Neuron (in vitro differentiated cells): ENCODE measurements at regions not wholly inside any gene's neighbourhood (a gene's known extent, or its start where the extent isn't known, plus 50 kb on each side); places are given as distances from the start of the nearest gene placed in this dataset.

Source experiments
- H2AFZ ChIP-seq: one replicate; pipeline ENCODE4 v1.6.1; 2013; ENCODE audit warnings: low read depth, mild to moderate bottlenecking, inconsistent platforms, low read length, moderate library complexity
- H3K27me3 ChIP-seq: one replicate; pipeline ENCODE4 v1.6.1; 2013; ENCODE audit warnings: low read length; ENCODE audit not compliant: insufficient read depth
- H3K36me3 ChIP-seq: one replicate; pipeline ENCODE4 v1.6.1; 2013; ENCODE audit warnings: low read length; ENCODE audit not compliant: insufficient read depth
- H3K4me1 ChIP-seq: one replicate; pipeline ENCODE4 v1.6.1; 2013; ENCODE audit warnings: low read length; ENCODE audit not compliant: insufficient read depth
- H3K4me3 ChIP-seq: 2 replicates; pipeline ENCODE4 v1.5.1; 2013; ENCODE audit warnings: mild to moderate bottlenecking, low read length, moderate library complexity
- H3K9me3 ChIP-seq: one replicate; pipeline ENCODE4 v1.6.1; 2013; ENCODE audit warnings: low read length

DNA sequence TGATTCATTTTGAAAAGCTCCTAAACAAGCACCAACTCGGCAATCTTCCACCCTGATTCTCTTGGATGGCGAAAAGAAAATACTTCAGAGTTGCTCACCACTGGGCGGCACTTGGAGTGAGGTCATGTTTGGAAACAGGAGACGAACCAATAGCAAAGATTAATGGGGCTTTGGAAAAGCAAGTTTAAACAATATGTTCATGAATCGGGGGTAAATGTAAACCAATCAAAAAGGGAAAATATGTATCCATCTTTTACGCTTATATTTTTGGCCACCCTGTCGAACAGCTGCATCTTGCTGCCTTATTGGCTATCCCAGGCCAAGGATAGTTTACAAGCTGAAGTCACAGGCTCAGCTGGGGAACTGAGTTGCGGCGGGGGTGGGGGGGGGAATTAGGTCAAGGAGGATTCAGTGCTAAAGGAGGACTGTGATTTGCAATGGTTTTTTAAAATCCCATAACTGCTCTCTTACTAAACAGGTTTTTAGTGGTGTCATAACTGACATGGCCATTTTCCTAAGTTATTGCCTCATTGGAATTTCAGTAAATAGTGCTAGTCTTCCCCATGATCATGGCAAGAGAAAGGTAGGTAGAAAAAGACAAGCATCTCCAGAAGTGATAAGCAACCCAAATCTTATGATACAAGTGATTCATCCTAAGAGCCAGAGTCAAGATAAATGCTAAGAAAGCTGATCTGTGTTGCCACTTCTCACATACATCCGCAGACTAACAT is 210.6 kb downstream of the PHLDA1 start:
- Histone ChIP-seq H3K9me3 (no peaks in the 10 kb centered on the region), H3K27me3 (no peaks in the 10 kb centered on the region), H3K4me3 (no peak overlapping the region), H3K4me1 (peaks cover 17% of the 10 kb centered on the region), H2AFZ (no peak overlapping the region), H3K36me3 (no peaks in the 10 kb centered on the region)

DNA sequence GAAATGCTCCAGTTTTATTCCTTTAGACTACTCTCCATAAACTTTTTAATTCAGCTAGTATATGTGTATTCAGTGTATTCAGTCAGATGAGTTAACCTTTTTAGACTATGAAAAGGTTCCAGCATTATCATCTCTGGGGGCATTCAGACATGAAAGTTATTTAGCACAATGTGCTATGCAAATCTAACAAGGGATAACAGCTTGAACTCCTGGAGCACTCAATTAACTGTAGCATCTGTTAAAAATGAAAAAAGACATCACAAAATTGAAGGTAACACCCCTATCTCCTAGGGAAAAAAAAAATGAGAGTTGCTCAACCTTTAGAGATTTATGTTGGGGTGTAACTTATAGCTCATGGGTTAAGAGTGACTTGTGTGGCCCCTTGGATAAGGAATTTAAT is 211.5 kb downstream of the PHLDA1 start:
- Histone ChIP-seq H3K4me3 (no peak overlapping the region), H3K36me3 (no peaks in the 10 kb centered on the region), H3K4me1 (peaks cover 26% of the 10 kb centered on the region)

DNA sequence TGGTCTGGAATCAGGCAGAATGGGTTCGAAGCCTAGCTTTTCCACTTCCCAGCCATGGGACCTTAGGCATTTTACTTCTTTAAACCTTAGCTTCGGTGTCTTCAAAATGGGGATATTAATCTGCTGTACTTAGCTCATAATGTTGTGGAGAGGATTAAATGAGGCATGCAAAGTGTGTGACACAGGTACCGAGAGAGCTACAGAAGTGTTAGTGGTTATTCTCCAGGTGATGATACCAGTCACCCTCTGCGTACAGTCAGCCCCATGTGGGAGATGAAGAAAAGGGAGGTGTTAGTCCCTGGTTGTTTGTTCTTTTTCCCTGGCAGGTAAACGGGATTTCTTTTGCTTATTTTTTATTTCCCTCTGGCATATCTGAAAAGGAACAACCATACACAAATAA is 212.1 kb downstream of the PHLDA1 start:
- H2AFZ ChIP-seq, result no peak overlapping the region
- no peaks in the 10 kb centered on the region for H3K36me3 ChIP-seq
- no peak overlapping the region for H3K4me3 ChIP-seq
- H3K27me3 ChIP-seq, result no peaks in the 10 kb centered on the region
- peaks cover 32% of the 10 kb centered on the region for H3K4me1 ChIP-seq
- H3K9me3 ChIP-seq, result no peaks in the 10 kb centered on the region

More for the DNA sequence above, 211.5 kb downstream of the PHLDA1 start:
- H3K27me3 ChIP-seq, result no peaks in the 10 kb centered on the region
- no peak overlapping the region for H2AFZ ChIP-seq
- no peaks in the 10 kb centered on the region for H3K9me3 ChIP-seq

DNA sequence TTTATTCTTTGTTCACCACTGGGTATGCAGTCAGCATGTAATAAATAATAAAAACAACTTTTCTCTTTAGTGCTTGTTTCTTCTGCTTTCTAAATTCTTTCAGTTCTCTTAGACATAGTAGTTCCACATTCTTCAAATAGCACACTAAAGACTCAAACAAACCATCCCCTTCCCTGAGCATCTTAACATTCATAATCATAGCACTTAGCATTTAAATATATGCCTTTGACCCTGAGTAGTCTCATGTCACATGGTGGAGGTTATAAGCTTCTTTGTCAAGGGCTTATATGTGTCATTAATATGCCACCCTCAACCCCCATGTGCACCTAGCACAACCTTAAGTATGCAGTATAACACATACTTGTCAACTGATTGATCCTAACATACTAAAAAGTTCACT is 212.7 kb downstream of the PHLDA1 start:
- H3K4me3 ChIP-seq, result no peak overlapping the region
- H3K36me3 ChIP-seq, result no peaks in the 10 kb centered on the region
- no peaks in the 10 kb centered on the region for H3K27me3 ChIP-seq
- no peaks in the 10 kb centered on the region for H3K9me3 ChIP-seq
- H3K4me1 ChIP-seq, result peaks cover 37% of the 10 kb centered on the region
- no peak overlapping the region for H2AFZ ChIP-seq

DNA sequence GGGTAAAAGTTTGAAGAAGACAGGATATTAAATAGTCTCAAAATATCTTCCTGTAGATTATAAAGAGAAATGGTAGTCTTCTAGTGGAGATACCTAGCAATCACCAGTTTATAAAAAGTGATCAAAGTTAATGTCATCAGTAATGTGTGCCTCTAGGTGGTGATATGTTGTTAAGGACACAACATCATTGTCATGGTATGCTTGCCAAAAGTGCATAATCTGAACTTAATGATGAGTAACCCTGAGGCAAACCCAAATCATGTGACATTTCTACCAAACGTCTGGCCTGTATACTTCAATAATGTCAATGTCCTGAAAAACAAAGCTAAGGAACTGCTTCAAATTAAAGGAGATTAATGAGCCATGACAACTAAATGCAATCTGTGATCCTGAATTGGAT is 214.7 kb downstream of the PHLDA1 start:
- H3K4me3 ChIP-seq, result no peak overlapping the region
- H3K27me3 ChIP-seq, result no peaks in the 10 kb centered on the region
- H3K4me1 ChIP-seq, result peaks cover 51% of the 10 kb centered on the region
- H2AFZ ChIP-seq, result no peak overlapping the region
- H3K36me3 ChIP-seq, result no peaks in the 10 kb centered on the region
- no peaks in the 10 kb centered on the region for H3K9me3 ChIP-seq

DNA sequence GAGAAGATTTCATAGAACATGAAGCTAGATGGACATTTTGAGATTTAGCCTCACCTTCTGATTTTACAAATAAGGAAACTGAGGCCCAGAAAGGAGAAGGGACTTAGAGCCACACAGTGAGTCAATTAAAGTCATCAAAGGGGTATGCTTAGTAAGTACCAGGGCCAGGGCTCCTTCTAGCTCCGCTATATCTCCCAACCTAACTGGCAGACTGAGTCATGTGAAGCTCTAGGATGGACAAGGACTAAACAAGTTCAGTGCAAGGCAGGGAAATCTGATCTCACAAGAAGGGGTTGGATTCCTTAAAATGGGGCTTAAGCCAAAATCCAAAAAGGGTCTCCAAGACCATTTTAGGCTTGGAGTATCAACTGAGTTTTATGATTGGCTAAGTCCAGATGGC is 215.8 kb downstream of the PHLDA1 start:
- peaks cover 56% of the 10 kb centered on the region for H3K4me1 ChIP-seq
- no peak overlapping the region for H3K4me3 ChIP-seq
- H3K36me3 ChIP-seq, result no peaks in the 10 kb centered on the region
- H3K9me3 ChIP-seq, result no peaks in the 10 kb centered on the region
- H3K27me3 ChIP-seq, result no peaks in the 10 kb centered on the region
- H2AFZ ChIP-seq, result peak overlapping the region; percentile 1

DNA sequence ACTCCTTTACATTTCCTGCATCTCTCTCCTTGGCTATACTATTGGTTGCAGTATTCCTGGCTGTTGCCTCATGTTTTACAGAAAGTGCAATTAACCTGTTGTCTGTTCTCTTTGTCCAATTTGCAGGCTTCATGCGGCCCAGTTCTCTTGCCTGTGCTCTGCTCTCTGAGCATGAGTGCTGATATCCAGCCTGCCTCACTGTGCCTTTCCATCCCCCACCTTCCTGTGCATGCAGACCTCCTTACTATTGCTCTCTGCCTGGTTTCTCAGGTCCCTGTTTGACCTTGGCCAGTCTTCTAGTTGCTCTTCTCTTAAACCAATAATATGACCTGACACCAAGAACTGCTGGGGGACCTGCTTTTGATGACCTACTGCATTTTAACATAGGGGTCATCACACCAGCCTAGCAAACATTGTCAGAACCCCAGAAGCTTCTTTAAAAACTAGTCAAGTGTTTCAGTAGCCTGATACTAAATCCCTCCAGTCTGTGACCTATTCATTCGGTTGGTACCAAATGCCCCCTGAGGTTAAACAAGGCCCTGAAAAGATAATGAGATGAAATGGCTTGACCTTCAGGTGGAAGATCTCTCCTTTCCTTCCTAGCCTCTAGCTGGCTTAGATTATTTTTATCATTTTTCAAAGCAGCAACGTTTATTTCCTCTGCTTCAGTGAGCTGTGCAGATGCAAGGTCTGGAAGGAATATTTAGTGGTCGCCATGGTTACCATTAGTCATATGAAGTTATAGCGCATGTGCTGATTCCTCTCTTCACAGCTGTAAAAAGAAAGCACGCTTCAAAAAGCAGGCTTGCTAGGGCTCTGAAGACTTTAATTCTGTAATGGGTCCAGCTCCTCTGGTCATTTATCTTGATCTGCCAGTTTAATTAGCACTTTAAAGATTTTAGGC is 216.5 kb downstream of the PHLDA1 start:
- no peak overlapping the region for H3K4me3 ChIP-seq
- H2AFZ ChIP-seq, result peak overlapping the region; percentile 1
- no peaks in the 10 kb centered on the region for H3K27me3 ChIP-seq
- H3K36me3 ChIP-seq, result no peaks in the 10 kb centered on the region
- no peaks in the 10 kb centered on the region for H3K9me3 ChIP-seq
- peaks cover 56% of the 10 kb centered on the region for H3K4me1 ChIP-seq

DNA sequence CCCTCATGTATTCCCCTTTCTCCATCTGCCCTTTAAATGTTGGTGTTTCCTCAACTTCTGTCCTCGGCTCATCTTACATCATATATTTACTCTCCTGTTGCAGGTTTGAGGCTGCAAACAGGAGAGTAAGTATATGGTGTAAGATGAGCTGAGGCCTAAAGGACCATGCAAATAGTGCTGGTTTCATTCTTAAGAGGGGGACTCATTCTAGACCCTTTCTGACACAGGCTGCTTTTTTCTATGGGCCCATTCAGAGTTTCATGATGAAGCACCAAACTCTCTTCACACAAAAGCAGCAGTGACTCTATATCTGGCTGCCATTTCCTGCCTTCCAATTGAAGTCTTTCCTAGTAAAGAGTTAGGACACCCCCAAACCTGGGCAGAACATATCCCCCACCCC is 218.5 kb downstream of the PHLDA1 start:
- H3K4me1 ChIP-seq, result peaks cover 55% of the 10 kb centered on the region

DNA sequence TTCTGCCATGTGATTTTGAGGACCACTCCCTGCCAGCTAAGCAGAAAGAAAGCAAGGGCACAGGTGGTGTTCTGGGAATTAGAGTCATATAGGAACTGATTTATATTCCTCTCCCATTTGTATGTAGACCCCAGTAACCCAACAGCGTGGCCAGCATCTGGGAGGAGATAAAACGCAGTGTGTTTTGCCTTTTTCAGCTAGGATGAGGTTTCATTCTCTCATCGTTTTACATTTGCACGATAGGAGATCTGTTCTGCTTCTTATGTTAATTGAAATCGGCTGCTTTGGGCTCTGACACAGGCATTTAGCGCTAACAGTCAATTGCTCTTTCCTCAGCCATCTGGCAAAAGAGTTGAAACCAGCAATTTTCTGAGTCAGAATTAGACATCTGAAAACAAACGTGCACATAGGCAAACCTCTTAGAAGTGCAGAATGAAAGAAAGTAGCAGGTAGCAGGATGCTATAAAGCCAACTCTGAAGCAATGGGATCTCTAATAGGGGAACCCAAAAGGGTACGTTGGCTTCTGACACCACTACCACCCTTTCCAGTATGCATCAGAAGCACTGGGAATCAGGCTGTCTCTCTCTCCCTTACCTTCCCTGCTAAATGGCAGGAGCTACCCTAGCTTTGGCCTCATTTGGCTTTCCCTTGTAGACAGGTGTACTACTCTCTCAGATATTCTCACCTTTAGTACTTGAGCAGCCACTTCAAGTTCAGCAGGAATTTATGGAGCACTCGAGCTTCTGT is 219.1 kb downstream of the PHLDA1 start:
- peak overlapping the region; percentile 14 for H3K4me3 ChIP-seq
- no peaks in the 10 kb centered on the region for H3K36me3 ChIP-seq
- no peaks in the 10 kb centered on the region for H3K27me3 ChIP-seq
- peak overlapping the region; percentile 1 for H2AFZ ChIP-seq
- peaks cover 55% of the 10 kb centered on the region for H3K4me1 ChIP-seq
- H3K9me3 ChIP-seq, result no peaks in the 10 kb centered on the region

More for the DNA sequence above, 218.5 kb downstream of the PHLDA1 start:
- Histone ChIP-seq H3K9me3 (no peaks in the 10 kb centered on the region), H3K27me3 (no peaks in the 10 kb centered on the region), H3K4me3 (no peak overlapping the region), H3K36me3 (no peaks in the 10 kb centered on the region), H2AFZ (no peak overlapping the region)

DNA sequence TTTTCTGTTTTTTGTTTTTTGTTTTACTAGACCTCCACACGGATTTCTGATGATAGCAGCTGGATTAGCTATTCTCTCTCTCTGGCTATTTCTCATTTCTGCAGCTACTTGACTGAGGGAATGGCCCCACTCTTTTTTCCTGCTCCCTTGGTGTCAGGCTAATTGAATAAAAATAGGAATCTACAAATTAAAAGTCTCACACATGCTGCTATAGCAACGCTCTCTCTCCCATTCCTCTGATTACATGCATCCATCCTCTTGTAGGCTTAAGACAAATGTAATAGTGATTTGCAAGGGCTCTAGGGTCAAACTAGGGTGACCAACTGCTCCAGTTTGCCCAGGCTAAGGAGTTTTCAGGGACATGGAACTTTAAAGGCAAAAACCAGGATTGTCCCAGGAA is 221.8 kb downstream of the PHLDA1 start:
- Histone ChIP-seq H3K4me3 (no peak overlapping the region), H3K9me3 (no peaks in the 10 kb centered on the region), H2AFZ (peak overlapping the region; percentile 10), H3K36me3 (no peaks in the 10 kb centered on the region), H3K4me1 (peaks cover 41% of the 10 kb centered on the region), H3K27me3 (no peaks in the 10 kb centered on the region)

DNA sequence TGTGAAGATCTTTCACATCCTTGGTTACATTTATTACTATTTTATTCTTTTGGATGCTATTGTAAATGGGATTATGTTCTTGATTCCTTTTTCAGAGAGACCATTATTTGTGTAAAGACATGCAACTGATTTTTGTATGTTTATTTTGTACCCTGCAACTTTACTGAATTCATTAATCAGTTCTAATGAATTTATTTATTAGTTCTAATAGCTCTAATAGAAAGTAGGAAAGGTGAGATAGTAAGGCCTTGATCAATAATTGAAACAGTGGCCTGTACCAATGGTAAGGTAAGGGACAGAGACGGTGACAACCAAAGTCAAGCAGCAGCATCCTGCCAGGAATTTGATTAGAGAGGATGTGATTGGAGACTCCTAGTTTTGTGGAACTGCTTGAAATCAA is 224.1 kb downstream of the PHLDA1 start:
- no peaks in the 10 kb centered on the region for H3K36me3 ChIP-seq
- H3K9me3 ChIP-seq, result no peaks in the 10 kb centered on the region
- H2AFZ ChIP-seq, result no peak overlapping the region
- no peaks in the 10 kb centered on the region for H3K27me3 ChIP-seq
- H3K4me3 ChIP-seq, result no peak overlapping the region
- H3K4me1 ChIP-seq, result peaks cover 25% of the 10 kb centered on the region

DNA sequence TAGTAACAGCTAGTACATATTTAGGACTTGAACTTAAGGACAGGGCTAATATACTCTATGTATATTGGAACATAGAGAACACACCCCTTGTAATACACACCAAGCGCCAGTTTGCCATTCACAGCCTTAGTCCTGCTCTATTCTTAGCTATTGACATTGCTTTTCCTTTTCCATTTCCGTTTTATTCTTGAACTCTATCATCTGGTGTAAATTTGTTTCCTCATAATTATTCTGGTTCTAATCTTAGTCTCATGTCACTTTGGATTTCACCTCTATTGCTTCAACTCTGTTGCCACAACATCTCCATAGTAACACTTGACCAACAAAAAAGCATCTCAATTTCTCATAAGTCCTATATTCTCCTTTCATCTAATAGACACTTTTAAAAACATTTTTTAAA is 225.7 kb downstream of the PHLDA1 start:
- H3K4me1 ChIP-seq, result peaks cover 14% of the 10 kb centered on the region
- no peak overlapping the region for H2AFZ ChIP-seq
- H3K27me3 ChIP-seq, result no peaks in the 10 kb centered on the region
- H3K9me3 ChIP-seq, result no peaks in the 10 kb centered on the region
- H3K36me3 ChIP-seq, result no peaks in the 10 kb centered on the region
- H3K4me3 ChIP-seq, result no peak overlapping the region

DNA sequence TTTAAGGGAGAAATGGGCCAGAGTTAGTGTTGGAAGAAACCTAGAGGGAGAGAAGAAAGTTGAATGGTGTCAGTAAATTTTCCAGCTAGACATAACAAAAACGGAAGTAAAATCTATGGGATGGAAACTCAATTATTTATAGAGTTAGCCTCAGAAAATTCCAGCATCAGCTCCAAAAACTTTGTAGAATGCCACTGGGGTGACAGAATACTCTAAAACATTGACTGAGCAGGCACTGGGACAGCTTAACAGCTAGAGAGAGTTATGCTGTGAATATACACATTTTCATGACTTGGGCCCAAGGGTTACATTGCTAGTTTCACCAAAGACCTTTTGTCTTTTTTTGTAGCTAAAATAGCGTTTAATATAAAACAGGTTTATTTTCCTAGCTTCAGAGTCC is 226.3 kb downstream of the PHLDA1 start:
- Histone ChIP-seq H3K4me3 (no peak overlapping the region), H3K9me3 (no peaks in the 10 kb centered on the region), H3K4me1 (peaks cover 13% of the 10 kb centered on the region), H3K27me3 (no peaks in the 10 kb centered on the region), H2AFZ (no peak overlapping the region), H3K36me3 (no peaks in the 10 kb centered on the region)
